Gastroesophageal sphincter (tissue), 3 donors: ENCODE measurements at regions not wholly inside any gene's neighbourhood (a gene's known extent, or its start where the extent isn't known, plus 50 kb on each side); places are given as distances from the start of the nearest gene placed in this dataset.

Experiments used
- CTCF ChIP-seq, 4 experiments: fragments of 200-600 bp in 2 of 4; fragments of 450-650 bp in 2 of 4; sonication (generic) in 1 of 4; IDR thresholded peaks; one replicate each; pipeline ENCODE4 v1.5.1; 2017 to 2019; ENCODE audit warnings: antibody characterized with exemption in 4 of 4, mild to moderate bottlenecking in 2 of 4, moderate library complexity in 2 of 4
- POLR2A ChIP-seq, 2 donors: fragments of 450-650 bp; IDR thresholded peaks; one replicate each; pipeline ENCODE4 v1.6.1; 2017; ENCODE audit warnings: antibody characterized with exemption in 2 of 2, mild to moderate bottlenecking in 2 of 2, moderate library complexity in 1 of 2

GRCh38 chr18:10067670-10068659 lies 154.1 kb downstream of the VAPA start:
- TF ChIP-seq CTCF (IDR thresholded peaks at IDR 0.05) (no peak), POLR2A (IDR thresholded peaks at IDR 0.05) (no peak)
